Ramos (cell line): ENCODE measurements at regions not wholly inside any gene's neighbourhood (a gene's known extent, or its start where the extent isn't known, plus 50 kb on each side); places are given as distances from the start of the nearest gene placed in this dataset.

Experiments used
- in situ Hi-C: fragments of 300-500 bp; cut with MboI; formaldehyde crosslinking; loops from one replicate; pipeline ENCODE4 v1.14.3; 2022; ENCODE audit warnings: low sequenced_read_pairs; ENCODE audit not compliant: unreplicated experiment

DNA sequence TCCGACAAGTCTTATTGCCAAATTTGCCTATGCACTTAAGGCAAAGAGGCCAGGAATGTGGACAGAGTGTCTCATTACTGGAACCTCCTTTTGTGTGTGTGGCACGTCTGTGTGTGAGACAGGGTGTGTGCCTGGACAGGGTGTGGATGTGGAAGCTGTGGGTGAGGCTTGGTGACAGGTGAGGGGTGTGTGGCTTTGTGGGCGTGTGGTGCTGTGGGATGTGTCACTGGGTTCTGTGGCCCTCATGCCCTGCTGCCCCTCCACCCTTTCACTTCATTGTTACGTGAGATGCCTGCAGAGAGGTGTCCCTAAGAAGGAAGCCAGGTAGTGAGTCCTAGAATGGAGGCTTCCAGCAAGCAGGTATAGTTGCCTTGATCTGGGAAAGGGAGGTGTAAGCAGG, 244.0 kb upstream of the CHRNA7 start:
- in situ Hi-C loops, result no loop called here

DNA sequence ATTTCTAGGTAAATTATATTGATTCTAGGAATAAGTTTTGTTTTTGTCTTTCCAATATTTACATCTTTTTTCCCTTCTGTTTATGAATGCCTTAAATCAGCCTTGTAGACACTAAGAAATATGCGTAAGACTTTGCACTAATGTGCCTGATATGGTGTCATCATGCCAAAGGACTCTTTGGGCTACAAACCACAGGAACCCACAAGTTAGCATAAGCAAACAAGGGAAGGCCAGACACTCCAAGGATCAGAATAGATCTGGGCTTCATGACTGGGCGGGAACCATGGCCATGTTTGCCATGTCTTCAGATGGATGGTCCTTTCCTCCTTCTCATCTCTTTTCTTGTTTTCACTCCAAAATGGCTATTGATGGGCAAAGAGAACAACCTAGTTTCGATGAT, 242.2 kb upstream of the CHRNA7 start:
- in situ Hi-C loops, result no loop called here

DNA sequence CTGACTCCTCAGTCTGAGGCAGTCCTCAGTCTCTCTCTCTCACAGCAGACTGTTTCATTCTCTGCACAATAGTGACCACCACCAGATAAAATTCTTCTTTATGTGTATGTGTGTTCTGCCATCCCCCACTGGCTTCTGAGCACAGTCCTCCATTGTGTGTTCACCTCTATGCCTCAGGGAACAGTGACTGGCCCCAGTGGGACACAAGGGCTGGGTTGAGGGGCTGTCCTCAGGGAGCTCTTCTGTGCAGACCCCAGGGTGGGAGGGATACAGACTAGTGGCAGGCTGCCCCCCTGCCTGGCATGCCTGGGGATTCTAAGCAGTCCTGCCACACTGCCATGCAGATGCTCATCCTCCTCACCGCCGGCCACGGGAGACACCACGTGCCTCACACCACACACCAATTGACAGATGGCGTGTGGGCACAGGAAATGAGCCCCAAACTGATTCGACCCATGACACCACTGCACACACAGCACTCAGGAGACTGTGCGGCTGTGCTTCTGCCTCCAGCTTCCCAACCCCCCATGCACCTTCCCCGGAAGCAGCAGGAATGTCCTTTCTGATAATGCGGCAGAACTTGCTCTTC, 237.6 kb upstream of the CHRNA7 start:
- in situ Hi-C loops, result no loop called here

DNA sequence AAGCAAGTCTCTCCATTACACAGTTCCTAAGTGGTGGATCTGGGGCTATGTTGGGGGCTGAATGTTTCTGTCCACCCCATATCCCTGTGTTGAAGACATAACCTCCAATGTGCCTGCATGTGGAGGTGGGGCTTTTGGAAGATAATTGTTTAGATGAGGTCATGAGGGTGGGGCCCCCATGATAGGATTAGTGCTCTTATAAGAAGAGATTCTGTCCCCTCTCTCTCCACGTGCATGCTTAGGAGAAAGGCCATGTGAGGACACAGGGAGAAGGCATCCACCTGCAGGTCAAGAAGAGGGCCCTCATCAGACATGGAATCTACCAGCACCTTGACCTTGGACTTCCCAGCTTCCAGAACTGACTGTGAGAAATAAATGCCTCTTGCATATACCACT, 231.0 kb upstream of the CHRNA7 start:
- in situ Hi-C loops, result no loop called here

DNA sequence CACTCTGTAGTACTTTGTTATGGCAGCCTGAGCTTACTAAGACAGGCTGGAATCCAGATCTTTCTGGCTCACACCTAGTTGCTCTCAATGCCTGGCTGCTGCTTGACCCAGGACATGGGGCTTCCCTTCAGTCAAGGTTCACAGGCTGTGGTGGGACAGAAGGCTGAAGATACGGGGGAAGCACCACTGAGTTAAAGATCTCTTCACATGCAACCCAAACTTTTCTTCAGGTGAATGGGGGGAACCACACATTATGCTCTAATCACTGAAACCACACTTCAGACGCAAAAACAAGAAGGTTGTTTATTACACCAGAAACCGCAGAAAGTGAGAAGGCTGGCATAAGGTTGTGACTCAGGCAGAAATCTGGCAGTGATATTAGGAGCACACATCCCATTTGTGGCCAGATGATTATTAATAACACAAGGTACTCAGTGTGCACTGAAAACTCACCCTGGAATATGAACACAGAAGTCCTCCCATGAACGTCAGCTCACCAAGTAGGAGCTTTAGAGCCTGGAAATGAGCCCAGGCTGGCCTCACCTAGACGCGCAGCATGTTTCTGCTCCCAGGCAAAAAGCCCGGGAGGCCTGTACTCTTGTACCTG, 230.5 kb upstream of the CHRNA7 start:
- in situ Hi-C loops, result no loop called here

DNA sequence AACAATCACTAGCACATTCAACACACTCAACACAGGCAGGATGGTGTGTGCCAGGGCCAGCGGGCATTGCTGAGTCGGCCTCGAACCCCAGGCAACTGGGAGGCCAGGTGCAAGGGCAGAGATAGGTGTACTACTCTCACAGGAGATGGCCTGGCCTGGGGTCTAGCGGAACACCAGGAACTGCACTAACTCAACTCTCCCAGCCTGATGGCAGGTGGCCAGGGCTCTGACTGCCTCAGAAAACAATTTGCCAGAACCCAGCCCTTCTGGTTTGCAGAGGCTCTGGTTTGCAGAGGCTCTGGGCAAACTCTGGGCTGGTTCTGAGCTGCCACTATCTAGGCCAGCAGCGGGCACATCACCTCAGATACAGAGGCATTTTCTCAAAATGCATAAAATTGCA, 229.2 kb upstream of the CHRNA7 start:
- in situ Hi-C loops, result no loop called here

DNA sequence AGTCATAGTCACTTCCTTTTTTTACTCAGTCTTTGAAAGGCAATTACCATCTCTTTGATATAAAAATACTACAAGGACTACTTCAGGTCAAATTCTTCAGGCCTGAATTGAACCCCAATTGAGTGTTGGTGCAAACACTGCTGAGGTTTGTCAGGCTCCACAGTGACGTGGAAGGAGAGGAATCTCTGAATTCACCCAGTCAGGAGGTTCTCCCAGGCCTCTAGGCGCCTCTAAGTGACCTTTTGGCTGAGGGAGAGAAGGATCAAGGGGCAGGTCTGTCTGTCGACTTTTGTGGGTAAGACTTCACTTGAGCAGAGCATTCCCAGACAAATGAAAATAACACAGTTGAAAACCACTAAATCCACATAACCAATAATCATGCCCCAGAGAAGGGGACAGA, 227.6 kb upstream of the CHRNA7 start:
- in situ Hi-C loops, result no loop called here

DNA sequence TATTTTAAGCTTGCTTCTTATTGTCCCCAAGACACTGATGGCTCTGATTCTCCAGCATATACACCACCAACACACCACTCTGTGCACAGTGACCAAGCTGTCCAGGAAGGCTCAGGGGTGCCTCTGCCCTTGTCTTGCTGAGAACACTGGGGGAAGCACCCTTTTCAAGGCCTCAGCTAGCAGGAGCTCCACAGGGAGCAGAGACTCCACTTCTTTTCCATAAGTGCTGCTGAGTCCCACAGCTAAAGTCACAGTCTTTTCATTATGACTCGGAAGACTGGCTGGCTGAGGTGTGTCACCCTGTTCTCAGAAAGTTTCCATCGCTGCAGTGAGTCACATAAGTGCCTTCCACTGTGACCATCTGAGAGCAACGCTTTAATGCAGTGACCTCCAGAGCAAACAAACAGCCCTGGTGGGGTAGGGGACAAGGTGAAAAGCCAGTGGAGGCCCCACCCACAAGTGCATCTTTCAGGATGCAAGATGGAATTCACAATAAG, 226.9 kb upstream of the CHRNA7 start:
- in situ Hi-C loops, result no loop called here

DNA sequence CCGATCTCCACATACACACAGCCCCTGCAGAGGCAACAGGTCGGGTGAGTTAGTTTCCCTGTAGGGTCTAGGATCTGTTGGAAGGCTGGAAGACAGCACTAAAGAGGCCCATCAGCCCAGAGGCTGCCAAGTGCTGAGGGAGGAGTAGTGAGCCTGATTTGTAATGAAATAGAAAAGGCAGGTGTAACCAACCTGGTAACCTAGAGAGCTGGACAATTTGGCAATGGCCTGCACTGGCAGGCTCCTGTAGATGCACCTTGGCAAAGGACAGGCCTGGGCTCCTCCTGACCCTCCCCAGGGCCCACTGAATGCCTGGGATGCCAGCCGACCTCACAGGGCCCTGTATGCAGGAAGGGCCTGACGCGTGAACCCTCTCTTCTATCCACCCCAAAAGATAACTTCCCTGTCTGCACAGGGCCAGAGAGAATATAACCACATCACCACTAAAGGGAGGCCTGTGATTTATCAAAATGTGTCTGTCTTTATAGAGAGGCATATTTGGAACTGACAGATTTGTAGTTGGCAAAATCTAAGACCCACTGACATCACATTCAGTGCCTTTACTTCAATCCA, 225.1 kb upstream of the CHRNA7 start:
- in situ Hi-C loops, result no loop called here

DNA sequence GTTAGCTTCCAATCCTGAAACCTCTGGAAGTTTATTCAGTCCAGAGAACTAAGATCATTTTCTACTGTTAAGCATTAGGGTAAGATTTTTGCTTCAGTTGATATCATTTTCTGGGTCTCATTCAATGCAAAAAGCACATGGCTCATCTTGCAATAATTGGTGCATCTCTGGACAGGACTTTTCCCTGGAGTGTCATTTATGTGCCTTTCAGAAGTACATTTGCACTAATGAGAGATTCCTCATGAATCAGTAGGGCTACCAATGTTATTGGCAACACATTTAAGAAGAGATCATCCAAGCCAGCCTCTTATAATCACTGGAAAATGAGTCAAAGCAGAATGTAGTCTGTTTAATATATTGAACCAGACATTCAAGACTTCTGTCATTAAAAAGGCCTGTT, 224.2 kb upstream of the CHRNA7 start:
- in situ Hi-C loops, result no loop called here

DNA sequence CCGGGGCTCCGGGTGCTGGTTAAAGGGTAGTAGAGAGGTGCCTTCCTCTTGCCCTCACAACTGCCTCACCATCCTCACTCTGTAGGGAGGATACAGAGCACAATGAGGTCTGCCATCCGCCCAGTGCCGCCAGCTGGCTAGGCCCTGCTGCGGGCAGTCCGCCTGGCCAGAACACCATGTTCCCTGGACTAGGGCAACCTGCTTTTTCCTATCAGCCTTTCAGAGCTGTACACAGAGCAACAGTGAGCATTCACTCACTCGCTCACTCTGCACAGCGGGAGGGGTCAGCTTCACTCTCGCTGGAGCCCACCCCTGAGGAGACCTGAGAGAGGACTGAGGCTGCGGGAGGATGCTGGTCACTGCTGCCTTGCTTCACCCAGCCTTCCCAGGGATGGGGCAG, 218.7 kb upstream of the CHRNA7 start:
- in situ Hi-C loops, result no loop called here

DNA sequence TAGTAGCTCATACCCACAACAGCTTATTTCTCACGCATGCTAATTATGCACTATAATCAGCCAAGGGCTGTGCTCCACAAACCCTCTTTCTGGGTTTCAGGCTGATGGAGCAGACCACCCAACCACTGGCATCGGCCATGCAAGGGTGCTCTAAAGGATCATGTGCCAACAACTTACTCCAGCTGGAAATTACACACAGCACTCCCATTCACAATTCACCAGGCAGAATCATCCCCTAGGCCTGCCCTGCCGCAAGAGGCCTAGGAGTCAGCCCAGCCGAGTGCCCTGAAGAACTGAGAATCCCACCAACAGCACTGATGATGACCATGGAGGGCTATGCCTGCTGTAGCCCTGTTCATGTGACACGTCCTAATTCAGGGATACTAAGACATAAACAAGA, 216.2 kb upstream of the CHRNA7 start:
- in situ Hi-C loops, result no loop called here

DNA sequence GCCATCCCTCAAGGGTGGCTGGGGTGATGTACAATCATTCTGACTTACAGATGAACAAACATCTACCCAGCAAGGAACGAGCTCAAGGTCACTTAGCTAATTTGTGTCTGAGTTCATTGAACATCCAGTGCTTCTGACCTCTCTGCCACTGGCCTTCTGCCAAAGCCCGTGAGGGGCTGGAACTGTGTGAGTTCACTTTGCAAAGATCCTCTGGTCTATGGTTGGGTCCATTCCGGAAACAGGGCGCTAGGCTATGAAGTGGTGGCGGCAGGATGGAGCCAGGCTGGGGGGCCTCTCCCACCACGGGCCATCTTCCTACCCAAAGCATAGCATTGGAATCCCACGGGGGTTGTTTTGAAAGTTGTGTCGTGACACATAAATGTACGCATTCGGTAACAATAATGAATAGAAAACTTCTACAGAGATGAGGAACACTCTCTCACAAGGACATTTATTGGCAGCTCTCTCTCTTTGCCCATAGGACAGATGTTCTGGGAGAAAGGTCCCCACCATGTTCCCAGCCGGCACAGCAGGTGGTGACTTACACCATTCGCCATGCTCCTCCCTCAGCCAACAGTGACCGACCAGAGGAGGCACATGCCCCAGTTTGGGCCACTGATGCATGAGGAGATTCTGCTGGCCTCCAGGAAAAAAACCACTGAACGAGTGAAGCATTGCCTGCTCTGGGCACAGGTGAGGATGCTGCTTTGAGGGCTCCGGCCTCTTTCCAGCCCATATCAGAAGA, 214.7 kb upstream of the CHRNA7 start:
- in situ Hi-C loops, result no loop called here

DNA sequence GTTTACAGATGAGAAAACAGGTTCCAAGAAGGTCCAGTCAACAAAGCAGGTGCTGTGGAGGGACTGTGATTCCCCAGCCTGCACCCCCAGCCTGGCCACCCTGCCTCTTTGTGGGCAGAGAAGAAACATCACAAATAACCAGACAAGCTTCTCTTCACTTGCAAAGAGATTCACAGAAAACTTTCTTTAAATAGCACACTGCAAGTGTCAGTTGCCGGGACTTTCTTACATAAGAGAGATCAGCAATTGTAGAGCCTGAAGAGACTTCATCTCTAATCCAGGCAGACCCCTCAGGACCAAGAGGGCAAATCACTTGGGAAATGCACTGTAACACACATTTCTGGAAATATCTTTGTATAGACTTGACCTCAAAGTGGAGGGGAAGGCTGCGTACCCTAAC, 207.9 kb upstream of the CHRNA7 start:
- in situ Hi-C loops, result no loop called here

DNA sequence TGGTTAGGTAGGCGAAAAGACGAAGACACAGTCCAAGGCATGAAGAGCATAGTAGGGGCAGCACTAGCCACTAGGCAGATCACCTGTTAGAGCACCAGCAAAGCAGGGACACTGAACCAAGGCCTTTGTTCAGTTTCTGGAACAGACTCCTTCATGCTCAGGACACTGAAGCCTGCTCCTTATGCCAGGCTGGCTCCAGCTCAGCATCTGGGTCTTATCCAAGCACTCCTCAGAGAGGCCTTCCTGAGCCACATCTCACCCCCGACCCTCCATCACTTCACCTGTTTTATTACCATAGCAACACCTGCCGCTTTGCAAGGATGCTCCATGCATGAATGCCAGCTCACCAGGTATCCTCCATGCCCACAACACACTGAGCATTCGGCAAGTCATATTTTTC, 206.3 kb upstream of the CHRNA7 start:
- in situ Hi-C loops, result no loop called here

DNA sequence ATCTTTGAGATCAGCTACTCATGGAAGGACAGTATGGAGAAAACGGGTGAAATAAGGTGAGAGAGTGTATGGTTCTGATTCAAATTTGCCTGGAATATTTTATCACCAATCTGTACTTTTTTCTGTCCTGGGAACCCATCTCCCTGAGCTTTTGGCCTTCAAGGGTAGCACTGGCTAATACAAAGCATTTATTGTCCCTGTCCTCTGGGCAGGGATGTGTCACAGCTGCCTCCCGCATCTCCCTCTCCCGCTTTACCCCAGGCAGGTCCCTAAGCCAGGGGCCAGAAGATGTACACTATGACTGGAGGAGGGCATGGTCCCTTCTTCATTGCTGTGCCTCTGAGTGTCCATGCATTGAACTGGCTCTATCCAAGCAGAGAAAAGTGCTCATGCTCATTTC, 201.7 kb upstream of the CHRNA7 start:
- in situ Hi-C loops, result no loop called here

DNA sequence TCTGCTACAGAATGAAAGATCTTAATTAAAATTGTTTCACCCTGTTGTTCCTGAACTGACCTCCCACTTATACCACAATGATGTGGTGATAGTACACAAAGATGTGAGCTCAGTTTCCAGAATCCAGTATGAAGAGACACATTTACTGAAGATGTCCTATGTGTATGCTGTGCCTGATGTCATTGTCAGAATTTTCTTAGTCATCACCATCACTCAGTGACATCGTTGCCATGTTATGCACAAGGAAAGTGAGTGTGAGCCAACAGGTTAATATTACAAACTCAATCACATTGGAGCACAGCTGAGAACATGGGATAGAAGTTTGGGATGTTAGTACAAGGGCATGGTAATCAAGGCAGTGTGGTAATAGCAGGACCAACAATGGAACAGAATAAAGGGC, 199.7 kb upstream of the CHRNA7 start:
- in situ Hi-C loops, result no loop called here

DNA sequence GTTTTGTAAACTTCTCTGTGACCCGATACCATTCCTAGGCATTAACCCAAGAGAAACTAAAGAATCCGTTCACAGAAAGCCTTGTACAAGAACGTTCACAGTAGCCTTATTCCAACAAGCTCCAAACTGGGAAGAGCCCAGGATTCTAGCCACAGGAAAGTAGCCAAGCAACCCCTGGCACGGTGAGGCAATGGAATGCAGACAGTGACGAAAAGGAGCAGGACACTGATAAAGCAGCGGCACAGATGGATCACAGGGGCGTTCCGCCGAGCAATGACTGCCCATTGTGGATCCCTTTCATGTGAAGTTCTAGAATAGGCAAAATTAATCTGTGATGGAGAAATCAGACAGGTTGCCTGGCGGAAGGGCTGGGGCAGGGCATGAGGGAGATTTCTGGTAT, 198.7 kb upstream of the CHRNA7 start:
- in situ Hi-C loops, result no loop called here

DNA sequence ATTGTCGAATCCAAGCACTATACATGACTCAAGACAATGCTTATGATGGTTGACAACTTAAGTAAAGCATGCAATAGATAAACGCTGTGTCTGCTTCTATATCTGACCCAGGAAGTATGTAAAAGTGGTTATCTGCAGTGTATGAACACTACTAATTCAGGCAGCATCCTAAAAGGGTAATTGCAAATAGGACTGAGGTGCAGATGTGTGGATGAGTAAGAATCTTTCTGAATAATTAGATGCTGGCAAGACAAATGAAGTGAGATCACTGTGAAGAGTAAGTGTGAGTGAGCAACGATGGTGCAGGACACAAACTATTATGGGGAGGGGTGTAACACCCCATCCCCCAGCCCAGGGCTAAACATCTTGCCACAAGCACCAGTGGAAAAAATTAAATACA, 195.7 kb upstream of the CHRNA7 start:
- in situ Hi-C loops, result no loop called here

DNA sequence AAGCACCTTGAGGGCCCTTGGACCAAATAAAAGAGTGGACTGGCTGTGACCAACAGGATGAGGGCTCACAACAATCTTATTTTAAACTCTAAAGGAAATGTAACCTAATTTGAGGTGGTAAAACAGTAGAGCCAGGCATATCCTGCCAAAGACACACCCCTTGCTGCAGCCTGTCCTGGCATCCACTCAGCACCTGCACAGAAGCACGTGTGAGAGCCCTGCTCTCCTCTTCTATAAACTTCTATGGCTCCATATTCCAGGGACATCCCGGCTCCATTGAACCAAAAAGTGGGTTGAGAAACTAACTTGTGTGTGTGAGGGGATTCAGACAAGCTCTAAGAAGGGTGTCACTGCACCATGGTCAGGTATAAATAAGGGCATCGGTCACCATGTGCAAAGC, 190.9 kb upstream of the CHRNA7 start:
- in situ Hi-C loops, result no loop called here

DNA sequence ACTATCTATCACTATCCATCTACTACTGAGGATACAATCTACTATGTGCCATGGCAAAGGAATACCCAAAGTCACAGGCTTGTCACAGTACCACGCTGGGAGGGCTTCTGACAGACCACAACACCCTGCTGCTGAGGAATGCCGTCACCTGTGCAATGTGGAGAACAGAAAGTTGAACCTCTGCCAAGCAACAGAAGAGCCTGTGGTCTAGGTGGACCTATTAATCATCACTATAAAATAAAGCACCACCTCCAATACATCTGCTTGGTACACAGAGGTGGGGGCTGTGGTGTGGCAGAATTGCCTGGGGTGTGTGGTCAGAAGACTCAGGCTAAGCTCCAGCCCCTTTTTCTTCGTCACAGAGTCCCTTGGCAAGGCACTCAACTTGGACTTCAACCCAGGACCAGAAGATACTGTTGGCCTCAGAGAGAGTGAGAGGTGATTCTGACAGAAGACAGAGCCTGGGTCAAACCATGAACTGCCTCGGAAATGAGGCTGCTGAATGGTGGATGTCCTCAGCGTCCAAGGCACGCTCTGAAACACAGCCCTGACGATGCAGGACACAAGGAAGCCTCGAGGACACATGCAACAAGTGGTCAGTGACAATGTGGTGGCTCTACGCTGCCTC, 189.4 kb upstream of the CHRNA7 start:
- in situ Hi-C loops, result no loop called here
